ENCODE measurements at regions not wholly inside any gene's neighbourhood (a gene's known extent, or its start where the extent isn't known, plus 50 kb on each side); places are given as distances from the start of the nearest gene placed in this dataset.

GRCh38 chr11:70796648-70797227, 398.4 kb downstream of the CTTN start (continued):
- TF ChIP-seq SMAD3 (CRISPR knock-in tag; conservative IDR thresholded peaks at IDR 0.05), result no peak
- TF ChIP-seq ATF6 (CRISPR knock-in tag; IDR thresholded peaks at IDR 0.05), result no peak
- TF ChIP-seq ZNF584 (CRISPR knock-in tag; IDR thresholded peaks at IDR 0.05; ENCODE audit: low read depth), result no peak

- no peak overlapping the region for H2AFZ ChIP-seq (ENCODE audit: low read depth, low read length)
- H3K9me3 ChIP-seq (replicated peaks; ENCODE audit: control insufficient read depth, insufficient read depth, low read depth, low read length), result no peaks in the 10 kb centered on the region
- BruUV-seq (replicated peaks), result no TSS peak
- H3K36me3 ChIP-seq (ENCODE audit: control insufficient read depth, insufficient read depth, low read length), result no peaks in the 10 kb centered on the region
- H3K9me1 ChIP-seq (ENCODE audit: control insufficient read depth, insufficient read depth, low read length), result peaks cover 2% of the 10 kb centered on the region
- H3K9ac ChIP-seq (ENCODE audit: insufficient read depth in 1 of 2, low read depth in 2 of 2, low read length in 2 of 2), result no peak overlapping the region; a peak in 1 of 4 replicates
- H3K4me1 ChIP-seq (replicated peaks in 1 of 2; ENCODE audit: control insufficient read depth in 2 of 2, insufficient read depth in 2 of 2, low read length in 2 of 2), result no peaks in the 10 kb centered on the region
- FAIRE-seq (no peak), ATAC-seq (no peak), DNase-seq (ENCODE audit: extremely low read depth in 1 of 4, low spot score in 3 of 4) (no peak)
- no peak overlapping the region for H3K4me2 ChIP-seq (ENCODE audit: insufficient read depth, low read length)
- ChIA-PET CTCF (ENCODE audit: low intra/inter-chr PET ratio) (no interaction called here), POLR2A (no interaction called here)
- H3K27me3 ChIP-seq (ENCODE audit: control insufficient read depth in 2 of 2, insufficient read depth in 2 of 2, low read length in 2 of 2), result peaks cover 5 to 23% of the 10 kb centered on the region in 2 experiments; a peak in 3 of 5 replicates
- no peaks in the 10 kb centered on the region for H3K79me2 ChIP-seq (ENCODE audit: control insufficient read depth, insufficient read depth, low read length)
- no peak overlapping the region for H3K27ac ChIP-seq (ENCODE audit: extremely low read depth, low read depth, low read length)
- no peak overlapping the region for H3K4me3 ChIP-seq
- in situ Hi-C loops (cut with MboI), result no loop called here
- no peak for TF ChIP-seq CGGBP1 (CRISPR knock-in tag; IDR thresholded peaks at IDR 0.05)
- TF ChIP-seq MEIS2 (IDR thresholded peaks at IDR 0.05; ENCODE audit: partially characterized antibody), result no peak
- TF ChIP-seq ZNF785 (CRISPR knock-in tag; IDR thresholded peaks at IDR 0.05), result no peak
- intact Hi-C loops (cut with micrococcal nuclease), result no loop called here
- no peaks in the 10 kb centered on the region for H4K20me1 ChIP-seq (replicated peaks; ENCODE audit: control insufficient read depth, insufficient read depth, low read length)
- WGBS (ENCODE audit: insufficient coverage, low coverage, missing lambda C conversion rate), result 0% methylated on average over 18 of the region's 26 CpGs
Measured at GRCh38 chr11:70798296-70798695, 400.0 kb downstream of the CTTN start.

Data from K562 (cell line).